ENCODE measurements at regions not wholly inside any gene's neighbourhood (a gene's known extent, or its start where the extent isn't known, plus 50 kb on each side); places are given as distances from the start of the nearest gene placed in this dataset.

DNA sequence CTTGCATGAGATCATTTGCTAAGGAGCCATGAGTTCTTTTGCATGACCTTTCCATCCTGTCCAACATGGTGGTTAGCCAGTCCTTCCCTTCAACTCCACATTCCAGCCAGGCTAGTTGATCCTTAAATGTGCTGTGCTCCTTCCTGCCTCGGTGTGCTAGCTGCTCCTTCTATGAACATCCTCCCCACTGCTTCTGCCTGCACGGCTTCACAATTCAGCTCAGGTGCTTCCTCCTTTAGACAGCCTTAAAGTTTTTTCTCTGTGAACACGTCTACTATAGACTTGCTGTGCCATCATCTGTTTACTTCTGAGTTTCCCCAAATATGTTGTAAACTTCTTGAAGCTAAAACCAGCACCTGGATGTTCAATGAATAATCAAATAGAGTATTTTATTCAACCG, 95.5 kb downstream of the OTUD1 start:
- TF ChIP-seq CTCF (conservative IDR thresholded peaks at IDR 0.05) (no peak), EZH2 (IDR thresholded peaks at IDR 0.05; ENCODE audit: low read depth) (no peak)
